ENCODE measurements at regions not wholly inside any gene's neighbourhood (a gene's known extent, or its start where the extent isn't known, plus 50 kb on each side); places are given as distances from the start of the nearest gene placed in this dataset.

GRCh38 chr13:97692628-97693027, 258.7 kb downstream of the RAP2A start:
- DNase-seq (ENCODE audit: low read depth, low spot score) = no peak
- TF ChIP-seq CTCF (IDR thresholded peaks at IDR 0.05; ENCODE audit: low read depth, low read length) = no peak
- H3K4me3 ChIP-seq (ENCODE audit: low read depth, low read length) = no peak overlapping the region
- in situ Hi-C loops (cut with HindIII; ENCODE audit: low sequenced_read_pairs) = no loop called here

GRCh38 chr13:97695684-97696083, 257.8 kb upstream of the IPO5 start:
- in situ Hi-C loops (cut with HindIII; ENCODE audit: low sequenced_read_pairs) = no loop called here
- H3K4me3 ChIP-seq (ENCODE audit: low read depth, low read length) = no peak overlapping the region
- DNase-seq (ENCODE audit: low read depth, low spot score) = no peak

DNA sequence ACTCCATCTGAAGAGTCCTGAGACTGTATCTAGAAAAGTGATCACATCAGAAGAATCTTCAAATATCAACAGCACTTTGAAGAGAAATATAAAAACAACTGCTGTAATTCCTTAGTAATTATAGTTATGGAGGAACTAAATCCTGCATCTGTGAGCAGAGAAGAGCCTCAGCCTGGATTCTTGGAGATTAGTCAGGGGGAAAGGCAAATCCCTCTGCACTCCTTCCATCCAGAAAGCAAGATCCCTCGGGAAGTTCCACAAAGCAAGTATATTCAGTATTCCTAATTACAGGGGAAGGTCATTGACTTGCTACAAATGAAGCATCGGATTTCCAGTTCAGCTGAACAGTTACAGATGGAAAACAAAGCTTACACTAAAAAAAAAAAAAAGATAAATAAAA, 256.6 kb upstream of the IPO5 start:
- no peak for TF ChIP-seq CTCF (IDR thresholded peaks at IDR 0.05; ENCODE audit: low read depth, low read length)
- DNase-seq (ENCODE audit: low read depth, low spot score) = no peak
- H3K4me3 ChIP-seq (ENCODE audit: low read depth, low read length) = no peak overlapping the region
- in situ Hi-C loops (cut with HindIII; ENCODE audit: low sequenced_read_pairs) = no loop called here

More at GRCh38 chr13:97695684-97696083, 257.8 kb upstream of the IPO5 start:
- no peak for TF ChIP-seq CTCF (IDR thresholded peaks at IDR 0.05; ENCODE audit: low read depth, low read length)

DNA sequence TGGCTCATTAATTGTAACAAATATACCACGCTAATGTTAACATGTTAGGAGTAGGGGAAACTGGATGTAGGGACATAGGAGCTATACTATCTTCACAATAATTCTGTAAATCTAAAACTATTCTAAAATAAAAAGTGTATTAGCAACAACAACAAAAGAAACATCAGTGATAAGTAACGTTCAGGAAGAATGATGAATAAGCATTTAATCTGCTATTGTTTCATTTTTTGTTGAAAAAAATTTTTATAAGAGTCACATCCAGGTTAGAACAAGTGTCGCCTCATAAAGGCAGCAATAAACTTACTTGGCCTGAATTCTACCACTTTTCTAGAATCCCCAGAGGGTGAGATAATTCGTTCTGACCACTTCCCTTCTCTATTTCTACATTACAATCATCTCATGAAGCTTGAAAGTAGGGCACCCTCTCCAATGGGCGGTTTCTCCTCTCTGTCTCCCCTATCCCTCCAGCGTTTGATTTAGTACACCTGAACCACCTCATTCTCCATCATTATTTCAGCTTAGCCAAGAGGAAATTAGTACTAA, 253.1 kb upstream of the IPO5 start:
- TF ChIP-seq CTCF (IDR thresholded peaks at IDR 0.05; ENCODE audit: low read depth, low read length) = no peak
- no peak overlapping the region for H3K4me3 ChIP-seq (ENCODE audit: low read depth, low read length)
- no peak for DNase-seq (ENCODE audit: low read depth, low spot score)
- in situ Hi-C loops (cut with HindIII; ENCODE audit: low sequenced_read_pairs) = no loop called here

DNA sequence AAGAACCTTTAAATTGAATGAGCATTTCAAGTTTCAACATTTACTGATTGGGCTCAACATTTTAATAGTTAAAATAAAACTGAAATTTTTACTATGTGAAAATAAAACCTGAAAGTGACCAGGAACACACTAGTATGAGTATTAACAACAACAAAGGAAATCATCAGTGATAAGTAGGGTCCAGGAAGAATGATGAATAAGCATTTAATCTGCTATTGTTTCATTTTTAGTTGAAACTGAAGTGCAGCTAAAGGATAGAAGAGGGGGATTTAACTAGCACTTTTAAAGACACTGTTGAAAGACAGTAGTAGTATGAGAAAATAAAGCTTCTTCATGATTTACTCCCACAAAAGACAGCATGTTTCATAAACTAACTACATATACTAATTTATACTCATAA, 250.9 kb upstream of the IPO5 start:
- in situ Hi-C loops (cut with HindIII; ENCODE audit: low sequenced_read_pairs) = no loop called here
- TF ChIP-seq CTCF (IDR thresholded peaks at IDR 0.05; ENCODE audit: low read depth, low read length) = no peak
- DNase-seq (ENCODE audit: low read depth, low spot score) = no peak
- no peak overlapping the region for H3K4me3 ChIP-seq (ENCODE audit: low read depth, low read length)

DNA sequence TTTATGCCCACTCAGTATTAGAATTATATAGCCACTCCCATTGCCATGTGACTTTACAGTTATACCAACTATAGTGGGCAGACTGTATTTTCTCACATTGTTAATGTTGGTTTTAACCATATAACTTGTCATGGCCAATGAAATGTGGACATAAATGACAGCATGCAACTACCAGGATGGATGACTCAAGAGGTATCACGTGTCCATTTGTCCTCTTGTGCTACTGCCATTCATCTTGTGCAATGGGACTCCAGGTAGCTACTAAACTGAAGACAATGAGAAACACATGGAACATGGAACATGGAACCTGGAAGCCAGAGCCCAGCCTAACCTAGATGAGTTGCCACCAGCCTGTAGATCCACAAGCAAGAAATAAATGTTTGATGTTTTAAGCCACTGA, 242.7 kb upstream of the IPO5 start:
- no peak for DNase-seq (ENCODE audit: low read depth, low spot score)
- in situ Hi-C loops (cut with HindIII; ENCODE audit: low sequenced_read_pairs) = no loop called here
- no peak overlapping the region for H3K4me3 ChIP-seq (ENCODE audit: low read depth, low read length)
- no peak for TF ChIP-seq CTCF (IDR thresholded peaks at IDR 0.05; ENCODE audit: low read depth, low read length)

DNA sequence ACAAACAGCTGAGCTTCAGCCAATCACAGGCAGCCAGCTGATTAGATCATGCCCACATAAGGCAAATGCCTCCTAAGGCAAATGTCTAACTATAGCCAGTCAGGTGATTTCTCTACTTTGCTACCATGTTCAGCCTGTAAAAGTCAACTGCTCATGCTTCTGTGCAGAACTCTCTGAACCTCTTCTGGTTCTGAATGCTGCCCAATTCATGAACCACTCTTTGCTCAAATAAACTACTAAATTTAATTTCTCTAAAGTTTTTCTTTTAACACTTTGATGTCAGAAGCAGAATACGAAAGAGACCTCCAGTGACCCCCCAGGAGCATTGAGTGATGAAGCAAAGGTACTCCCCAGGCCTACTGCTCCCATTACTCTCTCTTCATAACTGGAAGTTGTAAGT, 240.7 kb upstream of the IPO5 start:
- in situ Hi-C loops (cut with HindIII; ENCODE audit: low sequenced_read_pairs) = no loop called here
- H3K4me3 ChIP-seq (ENCODE audit: low read depth, low read length) = no peak overlapping the region
- DNase-seq (ENCODE audit: low read depth, low spot score) = no peak
- TF ChIP-seq CTCF (IDR thresholded peaks at IDR 0.05; ENCODE audit: low read depth, low read length) = no peak

Data from astrocyte of the spinal cord (primary cell).